ENCODE measurements at regions not wholly inside any gene's neighbourhood (a gene's known extent, or its start where the extent isn't known, plus 50 kb on each side); places are given as distances from the start of the nearest gene placed in this dataset.
"Not testable (repeated sequence)": the region's sequence is repeated elsewhere in the genome, so short reads cannot be mapped to it uniquely, and the experiment has no call there.

GRCh38 chr2:375956-376307 is 88.0 kb upstream of the ALKAL2 start:
- DNase-seq (ENCODE audit: low spot score) = no peak

GRCh38 chr2:375270-375955 is 87.5 kb upstream of the ALKAL2 start:
- peak; percentile 74 for DNase-seq (ENCODE audit: low spot score)

- DNase-seq (ENCODE audit: low spot score) = no peak
Measured at GRCh38 chr2:368386-368785, 80.5 kb upstream of the ALKAL2 start.

GRCh38 chr2:367246-367645 is 79.4 kb upstream of the ALKAL2 start:
- DNase-seq (ENCODE audit: low spot score) = no peak

- DNase-seq (ENCODE audit: low spot score) = no peak
Measured at GRCh38 chr2:366706-367105, 78.8 kb upstream of the ALKAL2 start.

- DNase-seq (ENCODE audit: low spot score) = no peak
Measured at GRCh38 chr2:365367-366275, 77.7 kb upstream of the ALKAL2 start.

- DNase-seq (ENCODE audit: low spot score) = no peak
Measured at GRCh38 chr2:363824-364470, 76.1 kb upstream of the ALKAL2 start.

GRCh38 chr2:362924-363323 is 75.0 kb upstream of the ALKAL2 start:
- DNase-seq (ENCODE audit: low spot score) = no peak

GRCh38 chr2:360124-360523 is 72.2 kb upstream of the ALKAL2 start:
- DNase-seq (ENCODE audit: low spot score) = no peak

- no peak for DNase-seq (ENCODE audit: low spot score)
Measured at GRCh38 chr2:359047-359446, 71.2 kb upstream of the ALKAL2 start.

- DNase-seq (ENCODE audit: low spot score) = no peak
Measured at GRCh38 chr2:357811-358210, 69.9 kb upstream of the ALKAL2 start.

GRCh38 chr2:356304-356703 is 68.4 kb upstream of the ALKAL2 start:
- not testable (repeated sequence) for DNase-seq (ENCODE audit: low spot score)

GRCh38 chr2:355773-356172 is 67.9 kb upstream of the ALKAL2 start:
- DNase-seq (ENCODE audit: low spot score) = no peak

GRCh38 chr2:352696-353095 is 64.8 kb upstream of the ALKAL2 start:
- DNase-seq (ENCODE audit: low spot score) = no peak

- no peak for DNase-seq (ENCODE audit: low spot score)
Measured at GRCh38 chr2:349390-349789, 61.5 kb upstream of the ALKAL2 start.

GRCh38 chr2:348361-348916 is 60.5 kb upstream of the ALKAL2 start:
- DNase-seq (ENCODE audit: low spot score) = no peak

- no peak for DNase-seq (ENCODE audit: low spot score)
Measured at GRCh38 chr2:344811-345210, 56.9 kb upstream of the ALKAL2 start.

- DNase-seq (ENCODE audit: low spot score) = no peak
Measured at GRCh38 chr2:343355-343754, 55.5 kb upstream of the ALKAL2 start.

- no peak for DNase-seq (ENCODE audit: low spot score)
Measured at GRCh38 chr2:341912-342311, 54.0 kb upstream of the ALKAL2 start.

- no peak for DNase-seq (ENCODE audit: low spot score)
Measured at GRCh38 chr2:341017-341542, 53.2 kb upstream of the ALKAL2 start.

All from putamen (tissue), 1 donor.